B cell (primary cell): ENCODE measurements at regions not wholly inside any gene's neighbourhood (a gene's known extent, or its start where the extent isn't known, plus 50 kb on each side); places are given as distances from the start of the nearest gene placed in this dataset.

Experiments
- ATAC-seq: fragments of 200-7000 bp; cut with Tn5 transposase; one replicate; pipeline ENCODE4 v1.10.0; 2021; ENCODE audit warnings: low read depth, mild to moderate bottlenecking, moderate number of reproducible peaks, moderate library complexity
- CTCF ChIA-PET: fragments of 350-600 bp; sonication (Branson Sonifier 250); formaldehyde crosslinking; loops from one replicate; lab custom pipeline; 2021; ENCODE audit warnings: antibody characterized with exemption, inconsistent platforms; lab: Charles Lee
- POLR2A ChIA-PET: fragments of 350-600 bp; sonication (Branson Sonifier 250); formaldehyde crosslinking; loops from one replicate; lab custom pipeline; 2021; ENCODE audit warnings: antibody characterized with exemption; lab: Charles Lee
- DNase-seq: peaks from one replicate; pipeline ENCODE4 v3.0.0; 2013
- H2AFZ ChIP-seq: 2 replicates; pipeline ENCODE4 v1.6.1; 2012; ENCODE audit warnings: mild to moderate bottlenecking, low read depth, low read length; ENCODE audit not compliant: insufficient read depth, poor library complexity, severe bottlenecking
- H3K27ac ChIP-seq, 2 donors: 1 replicate in 1 of 2; 2 replicates in 1 of 2; pipeline ENCODE4 v1.5.1; 2012 to 2013; ENCODE audit warnings: low read length in 2 of 2, mild to moderate bottlenecking in 2 of 2, moderate library complexity in 1 of 2
- H3K27me3 ChIP-seq, 4 experiments: fragments of 200-600 bp in 1 of 4; sonication (generic) in 1 of 4; replicated peaks in 1 of 4; 1 replicate in 2 of 4; 2 replicates in 2 of 4; pipeline versions ENCODE4 v1.6.1 to v1.7.0; 2013 to 2016; ENCODE audit warnings: low read length in 3 of 4, mild to moderate bottlenecking in 2 of 4, mixed read lengths in 1 of 4, moderate library complexity in 1 of 4; ENCODE audit not compliant: insufficient read depth in 4 of 4, control insufficient read depth in 3 of 4; ENCODE audit errors: control extremely low read depth in 1 of 4
- H3K36me3 ChIP-seq, 2 experiments: replicated peaks in 1 of 2; 1 replicate in 1 of 2; 2 replicates in 1 of 2; pipeline versions ENCODE4 v1.6.1 to v1.7.1; 2013; ENCODE audit warnings: low read length in 1 of 2; ENCODE audit not compliant: insufficient read depth in 2 of 2, control insufficient read depth in 1 of 2; ENCODE audit errors: control extremely low read depth in 1 of 2, extremely low read depth in 1 of 2
- H3K4me1 ChIP-seq, 2 donors: fragments of 200-600 bp in 1 of 2; sonication (generic) in 1 of 2; 1 replicate in 1 of 2; 2 replicates in 1 of 2; pipeline versions ENCODE4 v1.5.1 to v1.6.1; 2013 to 2017; ENCODE audit warnings: low read length in 2 of 2; ENCODE audit not compliant: control insufficient read depth in 2 of 2, insufficient read depth in 2 of 2
- H3K4me2 ChIP-seq: replicated peaks from 2 replicates; pipeline ENCODE3; 2012; ENCODE audit warnings: mild to moderate bottlenecking, low read depth, low read length; ENCODE audit not compliant: poor library complexity, severe bottlenecking
- H3K4me3 ChIP-seq, 5 experiments: fragments of 200-600 bp in 1 of 5; sonication (generic) in 1 of 5; 1 replicate in 3 of 5; 2 replicates in 2 of 5; pipeline versions ENCODE4 v1.5.1 to v1.7.0; 2011 to 2016; ENCODE audit warnings: low read length in 4 of 5, mild to moderate bottlenecking in 4 of 5, low read depth in 2 of 5, control low read depth in 1 of 5, moderate library complexity in 1 of 5; ENCODE audit not compliant: insufficient read depth in 1 of 5; ENCODE audit errors: control extremely low read depth in 1 of 5, extremely low read depth in 1 of 5
- H3K79me2 ChIP-seq: fragments of 200-600 bp; sonication (generic); one replicate; pipeline ENCODE4 v1.6.0; 2016; ENCODE audit warnings: low read length; ENCODE audit not compliant: control insufficient read depth, insufficient read depth
- H3K9ac ChIP-seq: fragments of 200-600 bp; sonication (generic); 2 replicates; pipeline ENCODE4 v1.6.1; 2017; ENCODE audit warnings: mild to moderate bottlenecking, low read length, moderate library complexity
- H3K9me3 ChIP-seq, 3 donors: one replicate each; pipeline versions ENCODE4 v1.6.1 to v1.7.1; 2013; ENCODE audit warnings: low read length in 2 of 3; ENCODE audit not compliant: control insufficient read depth in 2 of 3, insufficient read depth in 1 of 3; ENCODE audit errors: control extremely low read depth in 1 of 3
- H4K20me1 ChIP-seq: 2 replicates; pipeline ENCODE4 v1.6.0; 2012; ENCODE audit warnings: mild to moderate bottlenecking, low read length; ENCODE audit not compliant: insufficient read depth, control insufficient read depth, poor library complexity, severe bottlenecking
- H3K27ac Mint-ChIP-seq: one replicate; pipeline ENCODE4 v1.8.0; 2021; ENCODE audit warnings: mixed read lengths
- H3K27me3 Mint-ChIP-seq: one replicate; pipeline ENCODE4 v1.8.0; 2021; ENCODE audit warnings: mixed read lengths
- H3K4me1 Mint-ChIP-seq: one replicate; pipeline ENCODE4 v1.8.0; 2021; ENCODE audit warnings: mixed read lengths
- H3K4me3 Mint-ChIP-seq: one replicate; pipeline ENCODE4 v1.8.0; 2021; ENCODE audit warnings: mixed read lengths
- H3K9me3 Mint-ChIP-seq: one replicate; pipeline ENCODE4 v1.8.0; 2022; ENCODE audit warnings: mixed read lengths; ENCODE audit not compliant: insufficient read depth
- EZH2 ChIP-seq: IDR thresholded peaks from 2 replicates; pipeline ENCODE4 v1.6.1; 2012; ENCODE audit warnings: borderline replicate concordance, low read depth, mild to moderate bottlenecking, moderate library complexity, low read length; ENCODE audit not compliant: insufficient read depth, poor library complexity, severe bottlenecking
- WGBS: methylation state at CpG from one replicate; pipeline ENCODE4 v1.1.5; 2013; ENCODE audit warnings: missing lambda C conversion rate; ENCODE audit not compliant: insufficient coverage; 5-methylcytosine and 5-hydroxymethylcytosine counted together
- intact Hi-C: fragments of 100-400 bp; cut with micrococcal nuclease; formaldehyde crosslinking; loops from one replicate; pipeline ENCODE4 v1.10.0; 2022
- TF ChIP-seq, protein P1 (sequence below): fragments of 200-600 bp; IDR thresholded peaks from one replicate; pipeline ENCODE4 v1.8.0; 2022; ENCODE audit warnings: antibody characterized with exemption, mild to moderate bottlenecking

DNA sequence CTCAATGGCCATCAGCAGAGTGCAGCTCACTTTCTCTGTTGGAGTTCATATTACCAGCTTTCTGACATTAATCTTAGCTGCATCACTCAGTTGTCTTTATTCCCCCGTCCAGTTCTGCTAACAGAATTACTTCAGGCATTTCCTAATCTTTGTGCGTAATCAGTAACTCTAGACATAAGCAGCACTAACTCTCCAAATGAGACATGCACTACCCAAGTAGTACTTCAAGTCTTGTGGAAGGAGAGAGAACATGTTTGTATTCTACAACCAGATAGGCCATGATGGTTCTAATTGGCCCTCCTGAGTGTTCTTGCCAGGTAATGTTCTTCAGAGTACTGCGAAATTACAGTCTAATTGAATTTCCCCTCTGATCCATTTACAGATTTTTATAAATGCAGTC is 448.5 kb upstream of the RPS6KA3 start:
- WGBS: no CpG with 5 or more reads among the region's 3 CpGs
- intact Hi-C loops: no loop called here
- H4K20me1 ChIP-seq: no peaks in the 10 kb centered on the region

DNA sequence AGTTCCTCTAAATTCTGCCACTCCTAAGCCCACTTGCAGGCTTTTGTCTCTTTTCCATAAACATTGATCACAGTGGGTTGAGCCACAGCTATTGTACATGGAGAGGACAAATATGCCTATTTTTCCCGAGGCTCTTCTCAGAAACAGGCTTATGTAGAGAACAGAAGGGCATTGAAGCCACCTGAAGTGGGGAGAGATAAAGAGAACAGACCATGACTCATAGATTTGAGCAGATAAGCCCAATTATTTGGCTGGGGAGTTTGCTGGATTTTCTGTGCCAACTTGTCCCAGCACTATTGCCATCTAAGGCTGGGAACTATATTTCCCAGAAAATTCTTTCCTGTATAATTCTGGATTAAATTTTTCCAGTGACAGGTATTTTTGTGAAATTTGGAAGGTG is 446.1 kb upstream of the RPS6KA3 start:
- Mint-ChIP-seq H3K4me3 (no peak overlapping the region), H3K4me1 (no peaks in the 10 kb centered on the region), H3K27me3 (peaks cover 4% of the 10 kb centered on the region), H3K27ac (no peak overlapping the region), H3K9me3 (no peaks in the 10 kb centered on the region)
- Histone ChIP-seq H3K4me1 (no peaks in the 10 kb centered on the region), H3K27me3 (no peaks in the 10 kb centered on the region), H3K4me3 (no peak overlapping the region), H2AFZ (no peak overlapping the region), H3K4me2 (no peak overlapping the region), H4K20me1 (no peaks in the 10 kb centered on the region), H3K79me2 (no peaks in the 10 kb centered on the region), H3K27ac (no peak overlapping the region), H3K9ac (no peak overlapping the region), H3K36me3 (no peaks in the 10 kb centered on the region), H3K9me3 (no peaks in the 10 kb centered on the region)
- ATAC-seq (no peak), DNase-seq (no peak)
- POLR2A ChIA-PET: no interaction called here
- WGBS: no CpG with 5 or more reads among the region's 1 CpG
- CTCF ChIA-PET: no interaction called here
- TF ChIP-seq EZH2: no peak
- TF ChIP-seq, protein P1, sequence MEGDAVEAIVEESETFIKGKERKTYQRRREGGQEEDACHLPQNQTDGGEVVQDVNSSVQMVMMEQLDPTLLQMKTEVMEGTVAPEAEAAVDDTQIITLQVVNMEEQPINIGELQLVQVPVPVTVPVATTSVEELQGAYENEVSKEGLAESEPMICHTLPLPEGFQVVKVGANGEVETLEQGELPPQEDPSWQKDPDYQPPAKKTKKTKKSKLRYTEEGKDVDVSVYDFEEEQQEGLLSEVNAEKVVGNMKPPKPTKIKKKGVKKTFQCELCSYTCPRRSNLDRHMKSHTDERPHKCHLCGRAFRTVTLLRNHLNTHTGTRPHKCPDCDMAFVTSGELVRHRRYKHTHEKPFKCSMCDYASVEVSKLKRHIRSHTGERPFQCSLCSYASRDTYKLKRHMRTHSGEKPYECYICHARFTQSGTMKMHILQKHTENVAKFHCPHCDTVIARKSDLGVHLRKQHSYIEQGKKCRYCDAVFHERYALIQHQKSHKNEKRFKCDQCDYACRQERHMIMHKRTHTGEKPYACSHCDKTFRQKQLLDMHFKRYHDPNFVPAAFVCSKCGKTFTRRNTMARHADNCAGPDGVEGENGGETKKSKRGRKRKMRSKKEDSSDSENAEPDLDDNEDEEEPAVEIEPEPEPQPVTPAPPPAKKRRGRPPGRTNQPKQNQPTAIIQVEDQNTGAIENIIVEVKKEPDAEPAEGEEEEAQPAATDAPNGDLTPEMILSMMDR: no peak
- intact Hi-C loops: no loop called here

More for the DNA sequence above, 448.5 kb upstream of the RPS6KA3 start:
- peaks cover 3% of the 10 kb centered on the region for H3K27me3 Mint-ChIP-seq
- H2AFZ ChIP-seq: no peak overlapping the region
- H3K4me3 Mint-ChIP-seq: no peak overlapping the region
- no peaks in the 10 kb centered on the region for H3K9me3 ChIP-seq
- no peaks in the 10 kb centered on the region for H3K4me1 Mint-ChIP-seq
- H3K4me1 ChIP-seq: no peaks in the 10 kb centered on the region
- TF ChIP-seq, protein P1: no peak
- no peak for TF ChIP-seq EZH2
- H3K4me2 ChIP-seq: no peak overlapping the region
- ATAC-seq: no peak
- no peaks in the 10 kb centered on the region for H3K9me3 Mint-ChIP-seq
- H3K27ac ChIP-seq: no peak overlapping the region
- H3K4me3 ChIP-seq: no peak overlapping the region
- H3K79me2 ChIP-seq: no peaks in the 10 kb centered on the region
- no peak overlapping the region for H3K27ac Mint-ChIP-seq
- no peak for DNase-seq
- CTCF ChIA-PET: no interaction called here
- no peaks in the 10 kb centered on the region for H3K36me3 ChIP-seq
- no peaks in the 10 kb centered on the region for H3K27me3 ChIP-seq
- POLR2A ChIA-PET: no interaction called here
- no peak overlapping the region for H3K9ac ChIP-seq
